AG04450 (cell line): ENCODE measurements at regions not wholly inside any gene's neighbourhood (a gene's known extent, or its start where the extent isn't known, plus 50 kb on each side); places are given as distances from the start of the nearest gene placed in this dataset.

Source experiments
- CTCF ChIA-PET: fragments of 300-600, 350-600 bp; formaldehyde crosslinking; extraction: SDS; loops from one replicate; lab custom pipeline; 2022; ENCODE audit warnings: antibody characterized with exemption, inconsistent platforms; lab: Charles Lee
- POLR2A ChIA-PET: fragments of 350-600 bp; formaldehyde crosslinking; extraction: SDS; loops from one replicate; lab custom pipeline; 2021; ENCODE audit warnings: antibody characterized with exemption, inconsistent platforms; lab: Yijun Ruan, JAX
- DNase-seq: peaks from one replicate; pipeline ENCODE4 v3.0.0-alpha.2; 2011; ENCODE audit warnings: low read depth, low spot score
- H3K27ac ChIP-seq: one replicate; pipeline ENCODE4 v1.5.1; 2012; ENCODE audit warnings: low read depth, low read length, control low read depth
- H3K27me3 ChIP-seq: one replicate; pipeline ENCODE4 v1.6.0; 2012; ENCODE audit warnings: low read length; ENCODE audit not compliant: control insufficient read depth, insufficient read depth
- H3K4me3 ChIP-seq: 2 replicates; pipeline ENCODE4 v1.5.1; 2011; ENCODE audit warnings: mild to moderate bottlenecking, low read depth, low read length, control low read depth
- H3K9me3 ChIP-seq: 2 replicates; pipeline ENCODE4 v1.5.1; 2012; ENCODE audit warnings: low read length; ENCODE audit not compliant: control insufficient read depth, insufficient read depth
- TF ChIP-seq, protein P1 (sequence below): IDR thresholded peaks from 2 replicates; pipeline ENCODE4 v1.5.1; 2011; ENCODE audit warnings: low read depth, low read length, control low read depth, inconsistent platforms

DNA sequence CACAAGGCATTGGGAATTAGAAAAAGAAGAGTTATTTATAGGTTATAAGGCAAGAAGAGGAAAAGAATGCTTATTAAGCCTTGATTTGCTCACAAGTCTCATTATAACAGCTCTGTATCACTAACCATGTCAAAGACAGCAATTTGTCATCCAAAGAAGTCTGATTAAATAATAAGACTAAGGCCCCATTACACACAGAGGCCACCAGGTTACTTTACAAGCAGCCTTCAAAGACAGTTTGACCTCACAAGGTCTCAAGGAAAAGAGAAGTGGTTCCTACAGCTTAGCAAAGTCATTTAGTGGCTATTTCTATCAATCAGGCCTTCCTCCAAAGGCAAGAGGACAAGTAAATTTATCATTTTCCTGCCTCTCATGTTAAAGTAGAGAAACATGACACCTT is 188.5 kb downstream of the MBD2 start:
- CTCF ChIA-PET: no interaction called here
- Histone ChIP-seq H3K27ac (no peak overlapping the region), H3K4me3 (no peak overlapping the region), H3K9me3 (no peaks in the 10 kb centered on the region; the same call in 1 of the 2 replicates), H3K27me3 (no peaks in the 10 kb centered on the region)
- TF ChIP-seq, protein P1, sequence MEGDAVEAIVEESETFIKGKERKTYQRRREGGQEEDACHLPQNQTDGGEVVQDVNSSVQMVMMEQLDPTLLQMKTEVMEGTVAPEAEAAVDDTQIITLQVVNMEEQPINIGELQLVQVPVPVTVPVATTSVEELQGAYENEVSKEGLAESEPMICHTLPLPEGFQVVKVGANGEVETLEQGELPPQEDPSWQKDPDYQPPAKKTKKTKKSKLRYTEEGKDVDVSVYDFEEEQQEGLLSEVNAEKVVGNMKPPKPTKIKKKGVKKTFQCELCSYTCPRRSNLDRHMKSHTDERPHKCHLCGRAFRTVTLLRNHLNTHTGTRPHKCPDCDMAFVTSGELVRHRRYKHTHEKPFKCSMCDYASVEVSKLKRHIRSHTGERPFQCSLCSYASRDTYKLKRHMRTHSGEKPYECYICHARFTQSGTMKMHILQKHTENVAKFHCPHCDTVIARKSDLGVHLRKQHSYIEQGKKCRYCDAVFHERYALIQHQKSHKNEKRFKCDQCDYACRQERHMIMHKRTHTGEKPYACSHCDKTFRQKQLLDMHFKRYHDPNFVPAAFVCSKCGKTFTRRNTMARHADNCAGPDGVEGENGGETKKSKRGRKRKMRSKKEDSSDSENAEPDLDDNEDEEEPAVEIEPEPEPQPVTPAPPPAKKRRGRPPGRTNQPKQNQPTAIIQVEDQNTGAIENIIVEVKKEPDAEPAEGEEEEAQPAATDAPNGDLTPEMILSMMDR: no peak
- POLR2A ChIA-PET: no interaction called here
- DNase-seq: no peak

DNA sequence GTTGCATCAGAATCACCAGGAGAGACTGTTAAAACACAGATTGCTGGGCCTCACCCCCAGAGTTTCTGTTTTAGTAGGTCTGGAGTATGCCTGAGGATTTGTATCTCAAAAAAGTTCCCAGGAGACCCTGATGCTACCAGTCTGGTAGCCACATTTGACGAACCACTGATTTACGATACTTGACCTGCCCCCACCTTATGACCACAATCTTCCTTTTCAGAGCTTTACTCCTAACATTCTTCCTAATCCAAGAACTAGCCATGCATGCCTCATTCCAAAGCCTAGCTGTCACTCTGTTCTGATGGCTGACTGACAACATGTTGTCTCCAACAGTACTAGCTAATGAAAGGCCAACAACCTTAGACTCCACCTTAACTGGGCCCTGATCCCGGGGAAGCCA is 191.4 kb downstream of the MBD2 start:
- no peak overlapping the region for H3K27ac ChIP-seq
- ChIA-PET CTCF (no interaction called here), POLR2A (no interaction called here)
- no peaks in the 10 kb centered on the region for H3K27me3 ChIP-seq
- TF ChIP-seq, protein P1: no peak
- H3K4me3 ChIP-seq: no peak overlapping the region
- no peak for DNase-seq
- H3K9me3 ChIP-seq: no peaks in the 10 kb centered on the region; the same call in 1 of the 2 replicates

GRCh38 chr18:54032412-54032811 is 192.1 kb downstream of the MBD2 start:
- ChIA-PET CTCF (no interaction called here), POLR2A (no interaction called here)
- H3K4me3 ChIP-seq: no peak overlapping the region
- no peak for DNase-seq
- H3K27ac ChIP-seq: no peak overlapping the region
- no peaks in the 10 kb centered on the region for H3K27me3 ChIP-seq
- TF ChIP-seq, protein P1: no peak
- H3K9me3 ChIP-seq: no peaks in the 10 kb centered on the region; the same call in 1 of the 2 replicates

DNA sequence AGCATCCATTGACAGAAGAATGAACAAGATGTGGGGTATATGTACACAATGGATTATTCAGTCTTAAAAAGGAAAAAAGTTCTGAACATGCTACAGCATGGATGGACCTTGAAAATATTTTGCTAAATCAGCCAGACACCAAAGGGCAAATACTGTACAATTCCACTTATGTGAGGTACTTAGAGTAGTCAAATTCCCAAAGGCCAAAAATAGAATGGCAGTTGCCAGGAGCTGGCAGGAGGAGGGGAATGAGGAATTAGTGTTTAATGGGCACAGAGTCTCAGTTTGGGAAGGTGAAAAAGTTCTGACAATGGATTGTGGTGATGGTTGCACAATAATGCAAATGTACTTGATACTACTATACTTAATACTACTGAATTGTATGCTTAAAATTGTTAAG is 193.2 kb downstream of the MBD2 start:
- Histone ChIP-seq H3K4me3 (no peak overlapping the region), H3K9me3 (no peaks in the 10 kb centered on the region; the same call in 1 of the 2 replicates), H3K27me3 (no peaks in the 10 kb centered on the region), H3K27ac (no peak overlapping the region)
- TF ChIP-seq, protein P1: no peak
- DNase-seq: no peak
- CTCF ChIA-PET: interaction anchor here (0.6 kb wide), 1 partner anchor 20 kb away, joined by 3 read pairs; no protein-coding TSS in a partner anchor
- POLR2A ChIA-PET: no interaction called here

GRCh38 chr18:54030434-54030833 is 194.0 kb downstream of the MBD2 start:
- Histone ChIP-seq H3K9me3 (peaks cover under 1% of the 10 kb centered on the region; the same call in 1 of the 2 replicates), H3K27me3 (no peaks in the 10 kb centered on the region), H3K4me3 (no peak overlapping the region), H3K27ac (no peak overlapping the region)
- ChIA-PET POLR2A (no interaction called here), CTCF (no interaction called here)
- DNase-seq: no peak
- TF ChIP-seq, protein P1: no peak
